HG03135 (cell line): ENCODE measurements at regions not wholly inside any gene's neighbourhood (a gene's known extent, or its start where the extent isn't known, plus 50 kb on each side); places are given as distances from the start of the nearest gene placed in this dataset.
"Not testable (repeated sequence)": the region's sequence is repeated elsewhere in the genome, so short reads cannot be mapped to it uniquely, and the experiment has no call there.

Experiments
- ATAC-seq: cut with Tn5 transposase; IDR thresholded peaks from one replicate; pipeline ENCODE4 v1.9.1; 2021; ENCODE audit warnings: mild to moderate bottlenecking, moderate library complexity; ENCODE audit not compliant: unreplicated experiment

DNA sequence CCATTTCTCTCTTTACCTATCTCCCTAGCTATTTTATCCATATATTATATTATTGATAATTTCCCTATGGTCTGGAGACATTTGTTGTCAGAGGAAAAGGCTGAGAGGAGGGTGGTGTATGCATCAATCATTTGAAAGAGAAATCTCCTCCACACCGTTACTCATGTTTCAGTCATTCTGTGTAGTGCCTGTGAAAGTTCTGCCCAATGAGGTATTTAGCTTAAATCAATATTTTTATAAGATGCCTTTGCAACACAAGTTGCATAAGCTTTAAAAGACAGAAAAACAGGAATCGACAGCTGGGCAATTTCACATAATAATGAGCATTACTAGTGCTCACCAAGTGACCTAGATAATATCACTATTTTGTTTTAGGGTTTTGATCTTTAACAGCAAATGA is 363.7 kb upstream of the FSIP2 start:
- no peak for ATAC-seq

- no peak for ATAC-seq
Observed at GRCh38 chr2:185375731-185376130, 362.9 kb upstream of the FSIP2 start.

DNA sequence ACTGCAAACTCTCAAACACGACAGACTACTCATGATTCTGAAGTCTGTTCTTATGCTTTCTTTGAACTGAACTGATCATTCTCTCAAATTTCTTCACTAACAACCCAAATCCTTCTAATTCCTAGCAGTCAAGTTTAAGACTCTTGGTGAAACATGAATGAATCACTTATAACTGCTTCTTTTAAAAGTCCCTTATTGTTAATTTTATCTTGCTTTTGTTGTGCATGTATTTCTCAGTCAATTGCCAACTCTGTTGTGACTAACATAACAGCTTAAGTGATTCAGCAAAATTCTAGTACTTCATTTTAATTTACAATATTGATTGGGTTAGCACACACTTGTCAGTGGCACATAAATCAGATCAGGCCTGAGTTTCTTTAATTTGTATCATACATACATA is 357.0 kb upstream of the FSIP2 start:
- no peak for ATAC-seq

GRCh38 chr2:185384822-185385560 is 353.6 kb upstream of the FSIP2 start:
- ATAC-seq, result no peak

DNA sequence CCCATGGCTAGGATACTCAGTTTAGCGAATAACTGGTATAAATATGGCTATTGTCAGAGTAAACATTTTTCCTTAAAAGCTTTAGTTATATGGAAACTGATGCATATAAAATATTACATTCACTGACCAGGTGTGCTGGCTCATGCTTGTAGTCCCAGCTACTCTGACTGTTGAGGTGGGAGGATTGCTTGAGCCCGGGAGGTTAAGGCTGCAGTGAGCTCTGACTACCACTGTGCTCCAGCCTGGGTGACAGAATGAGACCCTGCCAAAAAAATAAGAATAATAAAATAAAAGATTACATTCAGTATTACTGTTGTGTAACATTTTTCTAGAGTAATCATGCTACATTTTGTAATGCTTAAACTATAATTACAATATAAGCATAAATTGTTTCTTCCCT is 350.4 kb upstream of the FSIP2 start:
- ATAC-seq, result no peak

- ATAC-seq, result no peak
Observed at GRCh38 chr2:185391543-185391942, 347.1 kb upstream of the FSIP2 start.

DNA sequence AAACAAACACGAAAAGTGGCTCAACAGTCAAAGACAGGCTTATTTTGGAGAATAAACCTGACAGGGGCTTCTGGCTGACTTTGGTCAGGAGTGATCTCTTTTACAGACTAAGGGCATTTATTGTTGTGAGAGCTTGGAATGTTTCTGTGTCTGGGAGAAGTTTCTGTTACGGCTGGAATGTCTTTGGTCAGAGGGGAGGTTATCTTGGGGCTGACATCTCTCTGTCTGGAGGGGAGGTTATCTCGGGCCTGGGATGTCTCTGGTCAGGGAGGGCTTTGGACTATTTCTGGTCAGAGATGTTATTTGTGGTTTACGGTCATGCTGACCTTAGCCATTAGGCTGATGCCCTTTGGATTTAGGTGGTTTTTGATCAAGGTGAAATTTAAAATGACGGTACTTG is 345.5 kb upstream of the FSIP2 start:
- ATAC-seq, result no peak

DNA sequence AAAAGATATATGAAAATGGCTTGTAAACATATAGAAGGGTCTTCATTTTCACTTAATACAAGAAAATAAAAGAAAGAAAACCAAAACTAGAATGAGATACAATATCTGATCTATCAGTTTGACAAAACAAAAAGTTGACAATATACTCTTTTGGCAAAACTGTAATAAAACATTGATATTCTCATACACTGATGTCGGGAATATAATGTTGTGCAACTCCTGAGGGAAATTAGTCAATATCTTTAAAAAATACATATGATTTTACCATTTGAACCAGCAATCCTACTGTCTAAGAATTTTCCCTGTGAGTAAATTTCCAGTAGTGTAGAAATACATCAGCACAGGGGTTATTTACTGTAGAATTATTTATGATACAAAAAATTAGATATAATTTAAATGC is 336.1 kb upstream of the FSIP2 start:
- no peak for ATAC-seq

DNA sequence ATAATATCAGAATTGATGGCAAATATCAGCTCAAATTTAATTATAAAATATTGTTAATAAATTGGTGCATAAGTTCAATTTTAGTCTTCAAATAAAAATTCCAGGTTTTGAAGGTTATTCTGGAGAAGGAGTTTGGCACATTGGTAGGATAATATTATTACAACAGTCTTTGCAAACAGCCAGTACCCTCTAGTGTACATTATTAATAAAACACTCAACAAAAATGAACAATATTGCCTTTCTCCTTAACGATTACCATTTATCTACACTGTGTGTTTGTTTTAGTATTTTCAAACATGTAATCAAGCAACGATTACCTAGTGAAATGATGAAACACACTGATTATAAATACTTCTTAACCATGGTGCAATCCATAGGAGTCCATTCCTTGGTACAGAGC is 334.0 kb upstream of the FSIP2 start:
- no peak for ATAC-seq

DNA sequence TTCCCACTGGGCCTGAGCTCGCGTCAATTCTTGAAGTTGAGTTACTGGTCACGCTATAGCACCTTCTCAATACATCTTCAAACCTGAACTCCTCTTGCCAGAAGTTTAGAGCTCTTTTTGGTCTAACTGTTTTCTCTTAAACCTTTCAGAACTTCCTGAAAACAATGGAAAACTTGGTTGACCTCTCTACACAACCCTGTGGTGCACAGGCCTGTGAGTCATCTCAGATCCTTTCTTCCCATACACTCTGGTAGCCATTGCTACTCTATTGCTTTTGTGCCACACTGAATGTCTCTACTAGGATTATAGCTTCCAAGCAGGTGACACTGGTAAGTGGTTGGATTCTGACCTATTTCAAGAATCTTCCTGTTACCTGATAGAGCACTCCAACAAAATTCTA is 321.5 kb upstream of the FSIP2 start:
- ATAC-seq, result no peak

DNA sequence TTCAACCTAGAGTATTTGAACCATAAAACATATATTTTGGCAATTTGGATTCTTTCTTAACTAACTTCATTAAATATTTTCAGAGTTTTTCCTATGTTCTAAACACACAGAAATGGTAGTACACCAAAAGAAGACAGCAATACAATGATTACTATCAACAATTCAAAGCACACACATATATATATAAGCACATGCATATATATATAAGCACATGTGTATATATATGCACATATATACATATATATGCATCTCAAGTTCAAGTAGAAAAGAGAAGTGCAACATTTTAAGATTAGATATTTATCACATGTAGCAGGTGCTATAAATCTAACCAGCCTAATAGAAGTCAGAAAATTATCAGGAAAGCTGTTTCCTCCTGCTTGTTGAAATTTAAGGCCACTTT is 320.9 kb upstream of the FSIP2 start:
- no peak for ATAC-seq

GRCh38 chr2:185424958-185425629 is 313.5 kb upstream of the FSIP2 start:
- not testable (repeated sequence) for ATAC-seq

DNA sequence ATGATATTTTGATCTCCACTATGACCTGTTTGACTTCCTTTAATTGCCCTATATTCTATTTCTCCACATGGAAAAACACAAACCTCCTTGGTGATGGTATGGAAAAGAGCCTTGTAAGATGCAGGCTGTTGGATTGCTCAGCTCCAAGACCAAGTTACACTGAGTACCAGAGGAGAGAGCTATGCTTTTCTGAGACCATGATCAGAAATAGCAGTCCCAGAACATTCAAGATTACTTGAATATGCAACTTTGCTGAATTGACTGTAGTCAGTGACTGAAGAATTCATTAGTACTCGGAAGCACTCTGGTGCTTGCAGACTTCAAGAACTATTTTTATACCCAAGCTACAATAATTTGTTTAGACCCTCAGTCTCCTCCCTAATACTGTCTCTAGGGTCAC is 310.6 kb upstream of the FSIP2 start:
- no peak for ATAC-seq

DNA sequence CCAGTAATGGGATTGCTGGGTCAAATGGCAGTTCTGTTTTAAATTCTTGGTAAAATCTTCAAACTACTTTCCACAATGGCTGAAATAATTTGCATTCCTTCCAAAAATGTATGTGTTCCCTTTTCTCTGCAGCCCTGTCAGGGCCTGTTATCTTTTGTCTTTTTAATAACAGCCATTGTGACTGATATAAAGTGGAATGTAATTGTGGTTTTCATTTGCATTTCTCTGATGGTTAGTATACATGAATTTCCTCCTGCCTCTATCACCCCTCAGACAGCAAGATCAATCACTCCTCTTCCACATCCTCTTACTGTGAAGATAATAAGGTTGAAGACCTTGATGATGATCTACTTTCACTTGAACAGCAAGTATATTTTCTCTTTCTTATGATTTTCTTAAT is 304.8 kb upstream of the FSIP2 start:
- no peak for ATAC-seq

- no peak for ATAC-seq
Observed at GRCh38 chr2:185436787-185437372, 301.7 kb upstream of the FSIP2 start.

DNA sequence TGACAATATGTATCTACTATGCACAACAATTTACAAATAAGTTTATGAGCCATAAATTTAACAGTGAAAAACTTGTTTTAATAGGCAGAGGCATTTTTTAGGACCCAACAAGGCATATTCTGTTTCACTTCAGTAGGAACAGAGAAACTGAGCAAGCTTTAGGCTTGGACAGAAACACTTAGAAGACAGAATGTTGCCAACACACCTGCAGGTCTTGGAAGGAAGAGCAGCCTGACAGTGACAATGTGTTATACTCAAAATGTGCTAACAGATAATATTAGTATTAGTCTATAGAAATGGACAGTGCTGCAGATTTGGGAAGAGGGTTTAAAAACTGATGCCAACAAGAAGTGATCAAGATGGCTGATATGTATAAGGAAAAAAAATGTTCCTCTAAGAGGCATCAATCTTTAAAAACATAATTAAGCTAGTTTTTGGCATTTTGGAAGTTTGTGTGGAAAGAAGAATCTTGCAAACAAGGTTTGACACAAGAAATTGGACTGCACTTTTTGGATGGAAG is 297.1 kb upstream of the FSIP2 start:
- no peak for ATAC-seq

DNA sequence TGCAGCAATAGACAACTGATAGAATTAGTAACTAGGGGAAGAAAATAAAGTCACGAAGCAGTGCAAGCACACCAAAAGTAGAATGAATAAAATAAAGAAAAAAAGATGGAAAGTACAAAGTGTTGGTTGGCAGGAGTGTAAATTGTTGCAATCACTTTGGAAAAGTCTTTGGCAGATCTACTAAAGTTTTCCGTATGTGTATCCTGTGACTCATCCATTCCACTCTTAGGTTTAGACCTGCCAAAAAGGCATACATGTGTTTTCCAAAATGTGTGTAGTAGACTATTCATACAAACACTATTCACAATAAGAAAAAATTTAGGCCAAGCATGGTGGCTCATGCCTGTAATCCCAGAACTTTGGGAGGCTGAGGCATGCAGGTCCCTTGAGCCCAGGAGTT is 282.1 kb upstream of the FSIP2 start:
- ATAC-seq, result no peak

DNA sequence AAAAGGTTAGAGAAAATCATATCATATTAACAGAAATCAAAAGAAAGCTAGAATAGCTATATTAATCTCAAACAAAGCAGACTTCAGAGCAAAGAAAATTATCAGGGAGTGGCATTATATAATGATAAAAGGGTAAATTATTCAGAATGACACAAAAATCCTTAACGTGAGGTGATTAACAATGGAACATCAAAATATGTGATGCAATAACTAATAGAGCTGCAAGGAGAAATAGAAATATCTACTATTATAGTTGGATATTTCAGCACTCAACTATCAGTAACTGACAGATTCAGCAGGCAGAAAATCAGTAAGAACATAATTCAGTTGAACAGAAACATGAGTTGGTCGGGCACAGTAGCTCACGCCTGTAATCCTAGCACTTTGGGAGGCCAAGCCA is 275.1 kb upstream of the FSIP2 start:
- no peak for ATAC-seq

- no peak for ATAC-seq
Observed at GRCh38 chr2:185466915-185467314, 271.7 kb upstream of the FSIP2 start.

GRCh38 chr2:185471441-185471840 is 267.2 kb upstream of the FSIP2 start:
- ATAC-seq, result no peak

DNA sequence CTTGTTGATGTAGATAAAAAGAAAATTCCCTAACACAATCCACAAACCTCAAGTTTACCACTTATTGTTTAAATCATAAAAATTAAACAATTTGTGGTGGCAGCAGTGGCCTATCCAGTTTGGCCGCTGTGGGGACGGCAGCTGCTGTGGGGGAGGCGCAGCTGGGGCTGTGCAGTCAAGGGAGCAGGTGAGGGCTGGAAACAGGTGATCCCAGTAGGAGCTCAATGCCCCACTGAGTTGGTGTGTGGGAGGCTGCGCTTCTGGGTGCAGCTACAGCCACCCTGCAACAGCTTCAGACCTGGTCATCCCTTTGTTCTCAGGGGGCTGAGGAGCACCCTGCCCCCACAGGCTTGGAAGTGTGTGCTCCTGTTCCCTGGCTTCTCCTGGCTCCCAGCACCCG is 266.0 kb upstream of the FSIP2 start:
- no peak for ATAC-seq

DNA sequence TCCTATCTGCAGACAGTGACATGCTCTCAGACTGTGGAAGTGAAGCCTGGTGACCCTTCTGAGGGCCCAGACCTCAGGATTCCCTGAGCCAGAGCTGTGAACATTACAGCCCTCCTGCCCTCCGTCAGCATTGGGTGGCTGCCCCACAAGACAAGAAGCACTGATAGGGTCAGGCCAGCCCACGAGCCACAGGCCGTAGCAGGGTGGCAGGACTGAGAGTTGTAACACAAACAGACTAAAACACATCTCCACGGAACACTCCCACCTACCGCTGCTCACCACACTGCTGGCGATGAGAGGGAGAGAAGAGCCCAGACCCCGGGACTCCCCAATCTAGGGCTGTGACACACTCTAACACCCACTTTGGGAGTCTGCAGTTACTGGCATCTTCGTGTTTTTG is 264.8 kb upstream of the FSIP2 start:
- ATAC-seq, result no peak
